ENCODE measurements at regions not wholly inside any gene's neighbourhood (a gene's known extent, or its start where the extent isn't known, plus 50 kb on each side); places are given as distances from the start of the nearest gene placed in this dataset.

- TF ChIP-seq CHD7 (IDR thresholded peaks at IDR 0.05; ENCODE audit: insufficient replicate concordance, low read length) (no peak), RXRA (IDR thresholded peaks at IDR 0.05; ENCODE audit: insufficient read depth, low read depth, low read length) (no peak), RFX5 (IDR thresholded peaks at IDR 0.05; ENCODE audit: borderline replicate concordance, low read depth, low read length) (no peak), NRF1 (IDR thresholded peaks at IDR 0.05; ENCODE audit: low read depth, low read length) (no peak), EP300 (IDR thresholded peaks at IDR 0.05; ENCODE audit: borderline replicate concordance in 1 of 2, low read depth in 2 of 2, low read length in 2 of 2) (no peak), YY1 (IDR thresholded peaks at IDR 0.05; ENCODE audit: low read depth, low read length) (no peak), SAP30 (IDR thresholded peaks at IDR 0.05; ENCODE audit: insufficient read depth, insufficient replicate concordance, low read length) (no peak), TEAD4 (IDR thresholded peaks at IDR 0.05; ENCODE audit: low read depth, low read length) (no peak)
- TF ChIP-seq, protein P1, sequence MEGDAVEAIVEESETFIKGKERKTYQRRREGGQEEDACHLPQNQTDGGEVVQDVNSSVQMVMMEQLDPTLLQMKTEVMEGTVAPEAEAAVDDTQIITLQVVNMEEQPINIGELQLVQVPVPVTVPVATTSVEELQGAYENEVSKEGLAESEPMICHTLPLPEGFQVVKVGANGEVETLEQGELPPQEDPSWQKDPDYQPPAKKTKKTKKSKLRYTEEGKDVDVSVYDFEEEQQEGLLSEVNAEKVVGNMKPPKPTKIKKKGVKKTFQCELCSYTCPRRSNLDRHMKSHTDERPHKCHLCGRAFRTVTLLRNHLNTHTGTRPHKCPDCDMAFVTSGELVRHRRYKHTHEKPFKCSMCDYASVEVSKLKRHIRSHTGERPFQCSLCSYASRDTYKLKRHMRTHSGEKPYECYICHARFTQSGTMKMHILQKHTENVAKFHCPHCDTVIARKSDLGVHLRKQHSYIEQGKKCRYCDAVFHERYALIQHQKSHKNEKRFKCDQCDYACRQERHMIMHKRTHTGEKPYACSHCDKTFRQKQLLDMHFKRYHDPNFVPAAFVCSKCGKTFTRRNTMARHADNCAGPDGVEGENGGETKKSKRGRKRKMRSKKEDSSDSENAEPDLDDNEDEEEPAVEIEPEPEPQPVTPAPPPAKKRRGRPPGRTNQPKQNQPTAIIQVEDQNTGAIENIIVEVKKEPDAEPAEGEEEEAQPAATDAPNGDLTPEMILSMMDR (IDR thresholded peaks at IDR 0.05; ENCODE audit: control extremely low read depth in 1 of 3, insufficient read depth in 1 of 3, low read depth in 1 of 3, low read length in 3 of 3): no peak
These were observed 177.5 kb downstream of the SUCNR1 start (continued) for GRCh38 chr3:152050903-152051302.
